ENCODE measurements at regions not wholly inside any gene's neighbourhood (a gene's known extent, or its start where the extent isn't known, plus 50 kb on each side); places are given as distances from the start of the nearest gene placed in this dataset.

GRCh38 chr1:228647523-228648444 is 87.5 kb upstream of the RHOU start (continued):
- TF ChIP-seq ZNF747 (tag by site-specific recombination; IDR thresholded peaks at IDR 0.05) (no peak), ZNF449 (tag by site-specific recombination; IDR thresholded peaks at IDR 0.05) (peak; percentile 98), ZNF18 (tag by site-specific recombination; IDR thresholded peaks at IDR 0.05) (no peak), ZNF518A (tag by site-specific recombination; conservative IDR thresholded peaks at IDR 0.05; ENCODE audit: low read depth) (no peak), ZNF423 (tag by site-specific recombination; IDR thresholded peaks at IDR 0.05) (peak; percentile 36), ZNF335 (tag by site-specific recombination; conservative IDR thresholded peaks at IDR 0.05) (peak; percentile 96), ZNF398 (tag by site-specific recombination; IDR thresholded peaks at IDR 0.05) (peak; percentile 34; the same call in 1 of the 2 replicates), ZNF677 (tag by site-specific recombination; IDR thresholded peaks at IDR 0.05) (peak; percentile 93), ZNF660 (tag by site-specific recombination; IDR thresholded peaks at IDR 0.05) (no peak; the same call in 1 of the 2 replicates), ZBTB11 (tag by site-specific recombination; conservative IDR thresholded peaks at IDR 0.05; ENCODE audit: low read depth) (peak; percentile 48; the same call in 1 of the 2 replicates), ZSCAN16 (tag by site-specific recombination; IDR thresholded peaks at IDR 0.05) (peak; percentile 85), SCRT1 (tag by site-specific recombination; IDR thresholded peaks at IDR 0.05; ENCODE audit: borderline replicate concordance) (peak; percentile 99), KLF8 (tag by site-specific recombination; IDR thresholded peaks at IDR 0.05) (peak; percentile 99), FEZF1 (tag by site-specific recombination; IDR thresholded peaks at IDR 0.05) (peak; percentile 51), ZBTB8A (tag by site-specific recombination; IDR thresholded peaks at IDR 0.05) (peak; percentile 100)
